Left lung (tissue), 4 donors: ENCODE measurements at regions not wholly inside any gene's neighbourhood (a gene's known extent, or its start where the extent isn't known, plus 50 kb on each side); places are given as distances from the start of the nearest gene placed in this dataset.

Experiments
- ATAC-seq: fragments of 200-7000 bp; cut with Tn5 transposase; one replicate; pipeline ENCODE4 v1.9.1; 2020; ENCODE audit warnings: moderate library complexity
- DNase-seq, 4 donors: peaks; one replicate each; pipeline ENCODE4 v3.0.0-alpha.2; 2013 to 2020
- H3K27ac ChIP-seq, 2 donors: fragments of 200-600 bp; sonication (generic) in 1 of 2; one replicate each; pipeline versions ENCODE4 v1.5.0 to v1.8.0; 2020 to 2021
- H3K27me3 ChIP-seq, 2 donors: fragments of 200-600 bp; sonication (generic) in 1 of 2; one replicate each; pipeline versions ENCODE4 v1.5.0 to v1.8.0; 2020 to 2021
- H3K36me3 ChIP-seq, 2 donors: fragments of 200-600 bp; sonication (generic) in 1 of 2; one replicate each; pipeline versions ENCODE4 v1.5.0 to v1.8.0; 2020 to 2021
- H3K4me1 ChIP-seq, 2 donors: fragments of 200-600 bp; one replicate each; pipeline ENCODE4 v1.8.0; 2021
- H3K4me3 ChIP-seq, 2 donors: fragments of 200-600 bp; sonication (generic) in 1 of 2; one replicate each; pipeline versions ENCODE4 v1.5.0 to v1.8.0; 2020 to 2021; ENCODE audit warnings: mild to moderate bottlenecking in 1 of 2
- H3K9me3 ChIP-seq, 2 donors: fragments of 200-600 bp; sonication (generic) in 1 of 2; one replicate each; pipeline versions ENCODE4 v1.5.0 to v1.8.0; 2020 to 2021
- intact Hi-C, 2 donors: fragments of 100-400 bp; cut with DNase I; formaldehyde crosslinking; loops; one replicate each; pipeline versions ENCODE4 v1.11.2 to v1.14.2; 2022
- TF ChIP-seq, protein P1 (sequence below), 2 donors: fragments of 200-600 bp; sonication (generic) in 1 of 2; IDR thresholded peaks; one replicate each; pipeline versions ENCODE4 v1.5.0 to v1.8.0; 2021; ENCODE audit warnings: antibody characterized with exemption in 2 of 2
- donor health status: DM: no; HTN: yes; CAD: no.
- donor health status: DM: no; HTN: no; CAD: no.

DNA sequence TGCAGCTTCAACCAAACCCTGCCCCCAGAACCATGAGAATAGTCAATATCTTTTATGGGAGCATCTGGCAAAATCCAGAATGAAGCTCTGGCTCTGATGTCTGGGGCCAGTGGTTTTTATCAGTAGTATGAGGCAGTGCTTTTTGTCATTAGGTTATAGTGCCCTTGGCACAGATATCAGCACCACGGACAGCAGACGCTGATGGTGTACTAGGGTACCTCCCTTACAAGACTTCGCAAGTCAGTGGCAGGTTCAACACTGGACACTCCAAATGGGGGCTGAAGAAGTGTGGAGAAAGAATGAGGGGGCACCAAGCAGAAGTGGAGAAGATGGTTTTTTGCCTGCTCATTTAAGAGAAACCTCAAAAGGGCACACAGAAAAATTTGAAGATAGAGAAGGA is 68.2 kb upstream of the E2F7 start:
- Histone ChIP-seq H3K36me3 (no peaks in the 10 kb centered on the region), H3K27ac (no peak overlapping the region), H3K9me3 (no peaks in the 10 kb centered on the region), H3K4me1 (no peaks in the 10 kb centered on the region), H3K4me3 (no peak overlapping the region), H3K27me3 (no peaks in the 10 kb centered on the region)
- TF ChIP-seq, protein P1, sequence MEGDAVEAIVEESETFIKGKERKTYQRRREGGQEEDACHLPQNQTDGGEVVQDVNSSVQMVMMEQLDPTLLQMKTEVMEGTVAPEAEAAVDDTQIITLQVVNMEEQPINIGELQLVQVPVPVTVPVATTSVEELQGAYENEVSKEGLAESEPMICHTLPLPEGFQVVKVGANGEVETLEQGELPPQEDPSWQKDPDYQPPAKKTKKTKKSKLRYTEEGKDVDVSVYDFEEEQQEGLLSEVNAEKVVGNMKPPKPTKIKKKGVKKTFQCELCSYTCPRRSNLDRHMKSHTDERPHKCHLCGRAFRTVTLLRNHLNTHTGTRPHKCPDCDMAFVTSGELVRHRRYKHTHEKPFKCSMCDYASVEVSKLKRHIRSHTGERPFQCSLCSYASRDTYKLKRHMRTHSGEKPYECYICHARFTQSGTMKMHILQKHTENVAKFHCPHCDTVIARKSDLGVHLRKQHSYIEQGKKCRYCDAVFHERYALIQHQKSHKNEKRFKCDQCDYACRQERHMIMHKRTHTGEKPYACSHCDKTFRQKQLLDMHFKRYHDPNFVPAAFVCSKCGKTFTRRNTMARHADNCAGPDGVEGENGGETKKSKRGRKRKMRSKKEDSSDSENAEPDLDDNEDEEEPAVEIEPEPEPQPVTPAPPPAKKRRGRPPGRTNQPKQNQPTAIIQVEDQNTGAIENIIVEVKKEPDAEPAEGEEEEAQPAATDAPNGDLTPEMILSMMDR (IDR thresholded peaks at IDR 0.05): no peak
- intact Hi-C loops: no loop called here
- peak in 3 of 4 donors; percentile 28 to 67 (median 37) for DNase-seq
- ATAC-seq: peak; percentile 66

GRCh38 chr12:77131977-77132490 is 66.7 kb upstream of the E2F7 start:
- intact Hi-C loops: no loop called here
- TF ChIP-seq, protein P1 (IDR thresholded peaks at IDR 0.05): no peak

GRCh38 chr12:77130193-77130592 is 64.8 kb upstream of the E2F7 start:
- Histone ChIP-seq H3K36me3 (no peaks in the 10 kb centered on the region), H3K4me3 (no peak overlapping the region), H3K9me3 (no peaks in the 10 kb centered on the region), H3K27me3 (no peaks in the 10 kb centered on the region), H3K27ac (no peak overlapping the region), H3K4me1 (no peaks in the 10 kb centered on the region)
- TF ChIP-seq, protein P1 (IDR thresholded peaks at IDR 0.05): no peak
- intact Hi-C loops: no loop called here
- DNase-seq (no peak), ATAC-seq (no peak)

More at GRCh38 chr12:77131977-77132490, 66.7 kb upstream of the E2F7 start:
- Histone ChIP-seq H3K4me3 (no peak overlapping the region), H3K27ac (no peak overlapping the region), H3K36me3 (no peaks in the 10 kb centered on the region), H3K9me3 (no peaks in the 10 kb centered on the region), H3K4me1 (no peaks in the 10 kb centered on the region), H3K27me3 (no peaks in the 10 kb centered on the region)
- no peak for DNase-seq
- no peak for ATAC-seq

GRCh38 chr12:77124767-77125166 is 59.4 kb upstream of the E2F7 start:
- Histone ChIP-seq H3K4me1 (no peaks in the 10 kb centered on the region), H3K27me3 (no peaks in the 10 kb centered on the region), H3K9me3 (no peaks in the 10 kb centered on the region), H3K27ac (no peak overlapping the region), H3K36me3 (no peaks in the 10 kb centered on the region), H3K4me3 (no peak overlapping the region)
- DNase-seq: no peak
- TF ChIP-seq, protein P1 (IDR thresholded peaks at IDR 0.05): no peak
- no peak for ATAC-seq
- intact Hi-C loops: no loop called here

DNA sequence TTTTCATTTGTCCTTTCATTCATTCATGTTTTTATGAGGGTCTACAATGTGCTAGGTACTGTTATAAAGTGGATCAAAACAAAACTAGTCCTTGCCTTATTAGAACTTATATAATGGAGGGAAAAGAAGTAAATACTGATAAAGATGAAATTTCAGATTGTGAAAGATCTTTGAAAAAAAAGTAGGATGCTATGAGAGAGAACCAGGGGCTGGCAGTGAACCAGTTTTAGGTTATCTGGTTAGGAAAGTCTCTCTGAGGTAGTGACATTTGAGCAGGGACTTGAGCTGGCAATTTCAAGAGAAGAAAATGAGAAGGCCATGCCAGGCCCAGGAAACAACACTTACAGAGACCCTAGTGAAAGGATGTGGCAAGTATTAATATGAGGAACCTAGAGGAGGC is 57.3 kb upstream of the E2F7 start:
- ATAC-seq: no peak
- intact Hi-C loops: no loop called here
- H3K36me3 ChIP-seq: no peaks in the 10 kb centered on the region
- H3K9me3 ChIP-seq: no peaks in the 10 kb centered on the region
- no peak overlapping the region for H3K4me3 ChIP-seq
- no peaks in the 10 kb centered on the region for H3K4me1 ChIP-seq
- DNase-seq: no peak
- TF ChIP-seq, protein P1 (IDR thresholded peaks at IDR 0.05): no peak
- H3K27me3 ChIP-seq: no peaks in the 10 kb centered on the region
- no peak overlapping the region for H3K27ac ChIP-seq
